Natural killer cell treated with Interleukin-12 subunit alpha and Interleukin-12 subunit beta and Interleukin-15 and Interleukin-18, amount 100 ng/mL, for 72 hours (primary cell): ENCODE measurements at regions not wholly inside any gene's neighbourhood (a gene's known extent, or its start where the extent isn't known, plus 50 kb on each side); places are given as distances from the start of the nearest gene placed in this dataset.
"Not testable (repeated sequence)": the region's sequence is repeated elsewhere in the genome, so short reads cannot be mapped to it uniquely, and the experiment has no call there.

Experiments
- ATAC-seq, 2 donors: fragments of 150-1000 bp; cut with Tn5 transposase in 1 of 2; sonication (Bioruptor Pico), chemical (Tn5 transposase) in 1 of 2; 2 replicates each; pipeline ENCODE4 v1.10.0; 2021
- DNase-seq: peaks from one replicate; pipeline ENCODE4 v3.0.0; 2022; ENCODE audit warnings: low spot score
- H3K27ac Mint-ChIP-seq, 2 donors: 1 replicate in 1 of 2; 2 replicates in 1 of 2; pipeline ENCODE4 v1.8.0; 2022; ENCODE audit warnings: mixed read lengths in 2 of 2, mild to moderate bottlenecking in 1 of 2, moderate library complexity in 1 of 2
- H3K27me3 Mint-ChIP-seq, 2 donors: 1 replicate in 1 of 2; 2 replicates in 1 of 2; pipeline ENCODE4 v1.8.0; 2022; ENCODE audit warnings: mixed read lengths in 2 of 2
- H3K36me3 Mint-ChIP-seq: one replicate; pipeline ENCODE4 v1.8.0; 2022; ENCODE audit warnings: mixed read lengths
- H3K4me1 Mint-ChIP-seq, 2 donors: 1 replicate in 1 of 2; 2 replicates in 1 of 2; pipeline ENCODE4 v1.8.0; 2022; ENCODE audit warnings: low read depth in 2 of 2, mixed read lengths in 2 of 2, mild to moderate bottlenecking in 1 of 2
- H3K4me3 Mint-ChIP-seq: one replicate; pipeline ENCODE4 v1.8.0; 2022; ENCODE audit warnings: mixed read lengths
- H3K9me3 Mint-ChIP-seq: 2 replicates; pipeline ENCODE4 v1.8.0; 2022; ENCODE audit warnings: mixed read lengths

GRCh38 chr6:101108286-101108685, 227.2 kb upstream of the ASCC3 start:
- H3K9me3 Mint-ChIP-seq, result no peaks in the 10 kb centered on the region
- H3K36me3 Mint-ChIP-seq, result no peaks in the 10 kb centered on the region
- DNase-seq, result no peak
- no peaks in the 10 kb centered on the region for H3K27me3 Mint-ChIP-seq
- H3K4me1 Mint-ChIP-seq, result no peaks in the 10 kb centered on the region
- no peak overlapping the region for H3K4me3 Mint-ChIP-seq
- no peak for ATAC-seq
- no peak overlapping the region for H3K27ac Mint-ChIP-seq

- Mint-ChIP-seq H3K36me3 (no peaks in the 10 kb centered on the region), H3K4me1 (no peaks in the 10 kb centered on the region), H3K9me3 (no peaks in the 10 kb centered on the region), H3K4me3 (no peak overlapping the region), H3K27ac (no peak overlapping the region), H3K27me3 (no peaks in the 10 kb centered on the region)
- ATAC-seq (no peak), DNase-seq (no peak)
These were observed 229.7 kb upstream of the ASCC3 start for GRCh38 chr6:101110814-101111213.

- no peak overlapping the region for H3K27ac Mint-ChIP-seq
- H3K9me3 Mint-ChIP-seq, result no peaks in the 10 kb centered on the region
- H3K27me3 Mint-ChIP-seq, result no peaks in the 10 kb centered on the region
- no peak overlapping the region for H3K4me3 Mint-ChIP-seq
- ATAC-seq, result no peak
- H3K36me3 Mint-ChIP-seq, result no peaks in the 10 kb centered on the region
- no peaks in the 10 kb centered on the region for H3K4me1 Mint-ChIP-seq
- no peak for DNase-seq
These were observed 232.5 kb upstream of the ASCC3 start for GRCh38 chr6:101113468-101114260.

- no peaks in the 10 kb centered on the region for H3K4me1 Mint-ChIP-seq
- no peaks in the 10 kb centered on the region for H3K9me3 Mint-ChIP-seq
- ATAC-seq, result no peak
- H3K27ac Mint-ChIP-seq, result no peak overlapping the region
- no peak overlapping the region for H3K4me3 Mint-ChIP-seq
- H3K36me3 Mint-ChIP-seq, result no peaks in the 10 kb centered on the region
- no peak for DNase-seq
- no peaks in the 10 kb centered on the region for H3K27me3 Mint-ChIP-seq
These were observed 233.6 kb upstream of the ASCC3 start for GRCh38 chr6:101114703-101115102.

GRCh38 chr6:101116337-101116736, 235.2 kb upstream of the ASCC3 start:
- Mint-ChIP-seq H3K27ac (no peak overlapping the region), H3K27me3 (no peaks in the 10 kb centered on the region), H3K36me3 (no peaks in the 10 kb centered on the region), H3K4me3 (no peak overlapping the region), H3K9me3 (no peaks in the 10 kb centered on the region), H3K4me1 (no peaks in the 10 kb centered on the region)
- no peak for ATAC-seq
- no peak for DNase-seq

GRCh38 chr6:101117393-101118135, 236.4 kb upstream of the ASCC3 start:
- no peaks in the 10 kb centered on the region for H3K27me3 Mint-ChIP-seq
- no peak overlapping the region for H3K27ac Mint-ChIP-seq
- H3K9me3 Mint-ChIP-seq, result no peaks in the 10 kb centered on the region
- no peaks in the 10 kb centered on the region for H3K4me1 Mint-ChIP-seq
- ATAC-seq (no peak), DNase-seq (no peak)
- no peak overlapping the region for H3K4me3 Mint-ChIP-seq
- no peaks in the 10 kb centered on the region for H3K36me3 Mint-ChIP-seq

GRCh38 chr6:101118136-101118396, 236.9 kb upstream of the ASCC3 start:
- H3K27ac Mint-ChIP-seq, result no peak overlapping the region
- no peaks in the 10 kb centered on the region for H3K27me3 Mint-ChIP-seq
- no peak overlapping the region for H3K4me3 Mint-ChIP-seq
- H3K9me3 Mint-ChIP-seq, result no peaks in the 10 kb centered on the region
- H3K4me1 Mint-ChIP-seq, result no peaks in the 10 kb centered on the region
- DNase-seq, result no peak
- ATAC-seq, result no peak
- no peaks in the 10 kb centered on the region for H3K36me3 Mint-ChIP-seq

- DNase-seq (no peak), ATAC-seq (no peak)
- Mint-ChIP-seq H3K27me3 (no peaks in the 10 kb centered on the region), H3K9me3 (no peaks in the 10 kb centered on the region), H3K4me1 (no peaks in the 10 kb centered on the region), H3K27ac (no peak overlapping the region), H3K4me3 (no peak overlapping the region), H3K36me3 (no peaks in the 10 kb centered on the region)
These were observed 239.6 kb upstream of the ASCC3 start for GRCh38 chr6:101120747-101121146.

- H3K4me3 Mint-ChIP-seq, result no peak overlapping the region
- no peak for ATAC-seq
- H3K9me3 Mint-ChIP-seq, result no peaks in the 10 kb centered on the region
- H3K36me3 Mint-ChIP-seq, result no peaks in the 10 kb centered on the region
- no peak for DNase-seq
- no peak overlapping the region for H3K27ac Mint-ChIP-seq
- no peaks in the 10 kb centered on the region for H3K4me1 Mint-ChIP-seq
- H3K27me3 Mint-ChIP-seq, result no peaks in the 10 kb centered on the region
These were observed 244.3 kb upstream of the ASCC3 start for GRCh38 chr6:101125380-101125971.

- Mint-ChIP-seq H3K9me3 (no peaks in the 10 kb centered on the region), H3K27me3 (no peaks in the 10 kb centered on the region), H3K36me3 (no peaks in the 10 kb centered on the region), H3K27ac (no peak overlapping the region), H3K4me1 (no peaks in the 10 kb centered on the region), H3K4me3 (no peak overlapping the region)
- DNase-seq (no peak), ATAC-seq (no peak)
These were observed 245.4 kb upstream of the ASCC3 start for GRCh38 chr6:101126501-101126900.

GRCh38 chr6:101129851-101130250, 248.7 kb upstream of the ASCC3 start:
- Mint-ChIP-seq H3K4me3 (no peak overlapping the region), H3K27ac (no peak overlapping the region), H3K27me3 (no peaks in the 10 kb centered on the region), H3K36me3 (no peaks in the 10 kb centered on the region), H3K9me3 (no peaks in the 10 kb centered on the region), H3K4me1 (no peaks in the 10 kb centered on the region)
- DNase-seq (no peak), ATAC-seq (no peak)

- H3K9me3 Mint-ChIP-seq, result no peaks in the 10 kb centered on the region
- H3K4me1 Mint-ChIP-seq, result no peaks in the 10 kb centered on the region
- DNase-seq (no peak), ATAC-seq (no peak)
- H3K4me3 Mint-ChIP-seq, result no peak overlapping the region
- no peaks in the 10 kb centered on the region for H3K36me3 Mint-ChIP-seq
- no peak overlapping the region for H3K27ac Mint-ChIP-seq
- no peaks in the 10 kb centered on the region for H3K27me3 Mint-ChIP-seq
These were observed 247.1 kb upstream of the GRIK2 start for GRCh38 chr6:101146389-101146788.

GRCh38 chr6:101150226-101150625, 243.3 kb upstream of the GRIK2 start:
- H3K27ac Mint-ChIP-seq, result no peak overlapping the region
- no peaks in the 10 kb centered on the region for H3K4me1 Mint-ChIP-seq
- no peaks in the 10 kb centered on the region for H3K36me3 Mint-ChIP-seq
- H3K27me3 Mint-ChIP-seq, result no peaks in the 10 kb centered on the region
- DNase-seq (no peak), ATAC-seq (no peak)
- H3K4me3 Mint-ChIP-seq, result no peak overlapping the region
- no peaks in the 10 kb centered on the region for H3K9me3 Mint-ChIP-seq

GRCh38 chr6:101157638-101158037, 235.9 kb upstream of the GRIK2 start:
- H3K9me3 Mint-ChIP-seq, result peaks cover 16% of the 10 kb centered on the region
- H3K4me3 Mint-ChIP-seq, H3K4me1 Mint-ChIP-seq, ATAC-seq, H3K27me3 Mint-ChIP-seq, H3K27ac Mint-ChIP-seq, H3K36me3 Mint-ChIP-seq, DNase-seq: not testable (repeated sequence)
